NCI-H82 treated with DMSO at 0.1 percent for 48 hours (cell line): ENCODE measurements at regions not wholly inside any gene's neighbourhood (a gene's known extent, or its start where the extent isn't known, plus 50 kb on each side); places are given as distances from the start of the nearest gene placed in this dataset.
"Not testable (repeated sequence)": the region's sequence is repeated elsewhere in the genome, so short reads cannot be mapped to it uniquely, and the experiment has no call there.

Source experiments
- DNase-seq: peaks from one replicate; lab custom pipeline; 2025; ENCODE audit not compliant: unreplicated experiment; lab: John Stamatoyannopoulos, UW

- not testable (repeated sequence) for DNase-seq
Observed at GRCh38 chr9:41839786-41840185, 289.4 kb downstream of the CNTNAP3B start.

- DNase-seq: not testable (repeated sequence)
Observed at GRCh38 chr9:41838953-41839352, 290.3 kb downstream of the CNTNAP3B start.

- not testable (repeated sequence) for DNase-seq
Observed at GRCh38 chr9:41838562-41838851, 290.7 kb downstream of the CNTNAP3B start.

- not testable (repeated sequence) for DNase-seq
Observed at GRCh38 chr9:41837684-41838561, 291.3 kb downstream of the CNTNAP3B start.

DNA sequence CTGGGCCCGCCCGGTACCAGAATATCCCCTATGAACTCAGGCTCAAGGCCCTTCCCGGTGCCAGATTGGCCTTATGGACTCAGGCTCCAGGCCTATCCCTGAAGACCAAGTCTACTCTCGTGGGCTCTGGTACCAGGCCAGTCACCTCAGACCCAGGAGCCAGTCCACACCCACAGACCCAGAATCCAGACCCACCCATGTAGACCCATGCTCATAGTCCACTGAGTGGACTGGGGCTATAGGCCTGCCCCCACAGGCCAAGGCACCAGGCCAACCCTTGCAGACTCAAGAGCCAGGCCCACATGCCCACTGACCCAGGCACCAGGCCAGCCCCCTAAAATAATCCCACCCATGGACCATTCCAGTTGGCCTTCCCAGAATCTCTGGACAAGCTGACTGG lies 296.1 kb downstream of the CNTNAP3B start:
- not testable (repeated sequence) for DNase-seq

DNA sequence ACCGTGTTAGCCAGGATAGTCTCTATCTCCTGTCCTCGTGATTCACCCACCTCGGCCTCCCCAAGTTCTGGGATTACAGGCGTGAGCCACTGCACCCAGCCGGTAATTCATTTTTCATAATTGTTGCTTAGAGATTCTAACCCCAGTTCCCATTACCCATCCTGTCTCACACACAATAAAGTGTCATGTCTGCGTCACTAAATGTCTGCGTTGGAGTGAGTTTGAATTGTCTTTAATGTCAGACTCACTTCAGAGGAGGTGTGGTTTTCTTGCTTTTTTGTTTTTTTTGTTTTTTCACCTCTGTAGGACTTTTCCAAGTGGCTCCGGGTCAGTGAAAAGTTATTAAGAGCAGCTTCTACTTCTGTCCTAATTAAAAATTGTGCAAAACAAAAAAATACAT lies 304.5 kb downstream of the CNTNAP3B start:
- not testable (repeated sequence) for DNase-seq

- not testable (repeated sequence) for DNase-seq
Observed at GRCh38 chr9:41802706-41803105, 326.5 kb downstream of the CNTNAP3B start.

- DNase-seq: not testable (repeated sequence)
Observed at GRCh38 chr9:41798684-41799083, 330.5 kb downstream of the CNTNAP3B start.

DNA sequence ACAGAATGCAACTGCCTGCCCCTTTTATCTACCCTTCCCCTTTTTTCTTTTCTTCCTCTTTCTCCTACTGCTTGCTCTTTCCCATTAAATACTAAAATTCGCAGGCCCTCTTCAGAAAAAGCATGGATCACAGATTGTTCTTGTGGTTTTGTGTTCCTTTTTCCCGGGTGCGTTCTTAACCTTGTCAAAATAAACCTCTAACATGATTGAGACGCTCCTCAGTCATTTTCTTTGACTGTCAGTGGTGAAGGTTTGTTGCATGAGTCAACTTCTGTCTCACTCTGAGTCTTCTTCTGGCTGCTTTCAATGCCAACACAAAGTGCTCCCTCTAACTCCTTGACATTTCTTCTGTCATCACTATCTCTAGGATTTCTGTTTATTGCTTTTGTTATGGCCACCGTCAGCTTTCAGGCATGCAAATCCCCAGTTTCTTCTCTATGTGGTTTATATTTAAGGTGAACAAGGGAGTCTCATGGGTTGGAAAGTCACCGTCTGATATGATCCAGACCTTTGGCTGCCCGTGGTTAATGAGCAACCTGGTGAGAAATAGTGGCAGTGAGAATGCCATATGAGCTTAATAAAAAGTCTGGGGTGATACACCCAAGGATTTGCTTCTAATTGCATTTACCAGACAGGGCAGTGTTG lies 338.4 kb downstream of the CNTNAP3B start:
- DNase-seq: not testable (repeated sequence)

- DNase-seq: not testable (repeated sequence)
Observed at GRCh38 chr9:41790007-41790406, 339.2 kb downstream of the CNTNAP3B start.

DNA sequence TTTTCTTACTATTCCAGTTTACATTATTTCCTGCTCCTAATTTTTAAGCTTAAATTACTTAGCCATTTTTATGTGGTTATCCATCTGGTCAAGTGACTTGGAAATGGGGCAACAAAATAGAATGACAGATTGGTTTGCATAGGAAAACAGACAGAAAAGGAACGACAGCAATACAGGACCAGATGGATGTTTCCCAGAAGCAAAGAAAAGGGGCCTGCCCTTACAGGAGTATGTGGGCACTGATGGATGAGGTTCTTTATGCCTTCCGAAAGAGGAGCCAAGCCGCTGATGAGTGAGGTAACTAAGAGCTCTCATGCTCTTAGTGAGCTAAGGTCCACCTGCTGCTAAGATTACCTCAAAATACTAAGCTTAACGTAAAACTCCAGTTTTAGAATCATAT lies 339.8 kb downstream of the CNTNAP3B start:
- not testable (repeated sequence) for DNase-seq

DNA sequence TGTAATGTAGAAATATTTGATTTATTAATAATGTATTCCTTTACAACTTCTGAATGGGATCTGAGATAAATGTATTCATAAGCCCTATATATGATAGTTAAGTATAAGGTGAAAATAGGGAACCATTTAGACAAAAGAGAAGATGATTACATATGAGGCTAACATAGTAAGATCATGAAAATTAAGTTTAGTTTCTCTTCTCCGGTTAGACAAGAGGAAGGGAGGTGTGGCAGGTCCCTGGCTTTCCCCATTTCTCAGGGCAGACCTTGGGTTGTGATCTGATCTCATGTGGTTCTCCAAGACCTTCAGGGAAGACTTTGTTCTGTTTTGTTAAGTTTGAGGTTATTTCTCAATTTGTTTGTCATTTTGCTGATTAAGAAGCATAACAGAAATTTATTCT lies 341.3 kb downstream of the CNTNAP3B start:
- not testable (repeated sequence) for DNase-seq

DNA sequence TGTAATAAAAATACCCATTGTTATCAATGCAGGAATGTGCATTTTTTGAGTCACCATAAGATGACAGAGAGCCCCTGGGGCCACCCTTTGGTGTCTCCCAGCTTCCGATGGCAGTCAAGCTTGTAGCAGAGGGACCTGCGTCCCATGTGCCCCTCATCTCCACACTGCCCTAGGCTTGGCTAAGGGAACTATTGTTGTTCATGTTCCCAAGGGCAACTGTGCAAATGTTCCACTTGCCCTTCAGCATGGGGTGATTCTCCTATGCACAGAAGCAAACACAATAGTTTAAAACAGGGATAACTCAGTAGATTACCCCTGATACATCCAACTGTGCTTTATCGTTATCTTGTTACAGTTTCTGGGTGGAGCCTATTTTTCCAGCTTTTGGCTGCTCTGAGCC lies 342.0 kb downstream of the CNTNAP3B start:
- not testable (repeated sequence) for DNase-seq

DNA sequence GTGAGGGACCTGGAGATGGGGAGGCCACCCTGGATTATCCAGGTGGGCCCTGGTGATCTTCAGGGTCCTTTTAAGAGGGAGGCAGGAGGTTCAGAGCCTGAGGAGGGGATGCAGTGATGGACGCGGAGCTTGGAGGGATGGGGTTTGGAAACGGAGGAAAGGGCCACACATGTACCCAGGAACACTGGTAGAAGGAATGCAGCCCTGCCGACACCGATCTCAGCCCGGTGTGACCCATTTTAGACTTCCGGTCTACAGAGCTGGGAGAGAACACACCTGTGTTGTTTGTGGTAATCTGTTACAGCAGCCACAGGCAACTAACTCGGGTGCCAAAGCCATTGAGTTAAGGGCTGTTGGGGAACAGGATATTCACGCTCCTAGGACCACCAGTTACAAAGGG lies 345.2 kb downstream of the CNTNAP3B start:
- DNase-seq: not testable (repeated sequence)

DNA sequence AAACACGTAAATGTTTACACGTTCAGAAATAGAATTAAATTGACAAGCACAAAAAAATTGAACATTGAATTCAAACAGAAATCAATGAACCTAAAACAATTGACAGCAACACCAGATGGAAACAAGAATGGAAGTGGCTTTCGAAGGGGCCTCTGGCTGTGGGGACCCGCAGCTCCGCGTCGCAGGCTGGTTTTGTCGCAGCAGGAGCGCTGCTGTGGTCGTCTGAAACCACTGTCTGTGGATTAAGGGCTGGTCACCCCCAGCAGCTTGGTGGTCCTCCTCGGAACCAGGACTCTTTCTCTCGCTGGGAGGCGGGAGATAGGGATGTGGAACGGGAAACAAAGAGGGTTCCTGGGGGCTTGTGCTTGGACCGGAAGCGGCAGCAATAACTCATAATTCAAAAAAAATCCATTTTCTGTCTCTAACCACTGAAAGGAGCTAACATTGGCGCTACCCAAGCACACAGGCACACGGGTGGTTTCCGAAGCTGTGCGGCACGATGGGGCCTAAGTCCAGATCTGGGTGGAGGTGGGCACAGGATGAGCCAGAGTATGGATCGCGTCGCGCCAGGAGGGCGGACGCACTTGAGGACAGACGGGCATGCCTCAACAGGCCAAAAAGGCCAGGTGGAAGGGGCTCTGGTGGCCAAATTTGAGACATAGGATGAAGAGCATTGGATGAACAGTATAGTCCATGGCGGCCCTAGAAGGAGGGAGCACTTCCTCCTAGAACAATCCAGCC lies 346.0 kb downstream of the CNTNAP3B start:
- not testable (repeated sequence) for DNase-seq

DNA sequence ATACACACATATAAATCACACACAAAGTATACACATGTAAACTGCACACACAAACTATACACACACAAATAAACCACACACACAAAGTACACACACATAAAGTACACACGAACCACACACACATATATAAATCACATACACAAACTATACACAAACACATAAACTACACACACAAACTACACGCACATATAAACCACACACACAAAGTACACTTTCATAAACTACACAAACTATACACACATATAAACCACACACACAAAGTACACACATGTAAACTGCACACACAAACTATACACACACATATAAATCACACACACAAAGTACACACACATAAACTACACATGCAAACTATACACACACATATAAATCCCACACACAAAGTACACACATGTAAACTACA lies 347.3 kb downstream of the CNTNAP3B start:
- DNase-seq: not testable (repeated sequence)

DNA sequence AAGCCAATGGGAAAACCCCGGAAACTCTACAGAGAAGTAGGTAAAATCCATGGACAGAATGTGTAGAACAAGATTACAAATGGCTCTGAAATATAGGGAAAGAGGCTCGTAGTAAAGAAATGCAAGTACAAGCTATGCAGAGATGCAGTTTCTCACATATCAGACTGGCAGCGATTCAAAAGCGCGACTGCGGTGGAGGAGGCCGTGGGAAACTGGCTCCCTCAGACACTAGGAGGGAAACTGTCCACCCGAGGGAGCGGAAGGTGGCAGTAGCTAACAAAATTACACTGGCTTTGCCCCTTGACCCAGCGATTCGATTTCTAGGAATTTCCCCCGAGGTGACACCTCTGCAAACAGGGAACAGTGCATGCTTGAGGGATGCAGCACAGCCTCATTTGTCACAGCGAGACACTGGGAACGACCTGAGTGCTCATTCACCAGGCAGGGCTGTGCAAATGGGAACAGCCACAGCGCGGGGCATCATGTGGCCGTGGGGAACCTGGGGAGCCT lies 349.3 kb downstream of the CNTNAP3B start:
- DNase-seq: not testable (repeated sequence)

DNA sequence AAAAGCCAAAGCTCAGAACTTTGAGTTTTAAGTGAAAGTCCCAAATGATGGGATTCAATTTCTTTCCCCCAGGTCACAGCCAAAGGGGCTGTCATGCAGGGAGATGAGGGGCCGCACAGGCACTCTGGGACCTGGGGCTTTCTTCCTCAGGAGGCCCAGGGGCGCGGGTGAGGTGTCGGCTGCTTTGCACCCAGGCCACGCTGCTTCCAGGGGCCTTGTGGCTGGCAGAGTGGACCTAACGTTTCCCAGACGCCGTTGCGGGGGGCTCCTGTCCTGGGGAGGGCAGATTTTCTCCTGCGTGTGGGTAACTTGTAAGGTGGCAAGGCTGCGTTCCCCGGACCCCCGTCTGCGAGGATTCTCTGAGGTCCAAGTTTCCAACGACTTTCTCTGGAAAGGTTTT lies 350.0 kb downstream of the CNTNAP3B start:
- not testable (repeated sequence) for DNase-seq

GRCh38 chr9:41778535-41779071 lies 350.6 kb downstream of the CNTNAP3B start:
- not testable (repeated sequence) for DNase-seq

DNA sequence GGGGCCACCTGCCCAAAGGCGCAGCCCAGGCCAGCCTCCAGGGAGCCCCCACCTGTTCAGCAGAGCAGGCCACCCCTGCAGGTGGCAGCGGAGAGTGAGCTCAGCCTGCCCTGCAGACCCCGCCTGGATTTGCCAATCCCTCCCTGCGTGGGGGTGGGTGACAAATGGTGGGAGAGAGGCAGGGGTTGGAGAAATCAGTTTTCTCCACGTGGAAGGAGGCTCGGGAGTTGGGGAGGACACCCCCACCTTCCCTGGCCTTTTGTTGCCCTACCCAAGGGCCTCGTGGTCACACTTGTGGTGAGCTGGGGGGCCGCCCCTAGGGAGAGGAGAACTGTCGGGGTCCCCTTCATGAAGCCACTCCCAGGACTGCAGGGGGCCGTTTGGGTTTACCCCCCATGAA lies 351.7 kb downstream of the CNTNAP3B start:
- DNase-seq: not testable (repeated sequence)

DNA sequence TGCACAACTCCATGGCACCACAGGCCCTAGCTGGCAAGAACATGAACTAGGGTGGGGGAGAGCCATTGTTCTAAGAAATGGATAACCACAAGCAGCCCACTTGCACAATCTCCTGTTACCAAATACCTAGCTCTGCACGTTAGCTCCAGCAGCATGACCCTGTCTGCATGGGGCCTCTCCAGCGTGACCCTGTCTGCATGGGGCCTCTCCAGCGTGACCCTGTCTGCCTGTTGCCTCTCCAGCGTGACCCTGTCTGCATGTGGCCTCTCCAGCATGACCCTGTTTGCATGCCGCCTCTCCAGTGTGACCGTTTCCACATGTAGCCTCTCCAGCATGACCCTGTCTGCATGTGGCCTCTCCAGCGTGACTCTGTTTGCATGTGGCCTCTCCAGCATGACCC lies 356.7 kb downstream of the CNTNAP3B start:
- DNase-seq: not testable (repeated sequence)
